Ovary (tissue), 3 donors: ENCODE measurements at regions not wholly inside any gene's neighbourhood (a gene's known extent, or its start where the extent isn't known, plus 50 kb on each side); places are given as distances from the start of the nearest gene placed in this dataset.

Source experiments
- CTCF ChIP-seq, 3 donors: fragments of 450-650 bp in 2 of 3; fragments of 200-600 bp in 1 of 3; IDR thresholded peaks; one replicate each; pipeline versions ENCODE4 v1.5.1 to v1.8.0; 2016 to 2022; ENCODE audit warnings: antibody characterized with exemption in 3 of 3, mild to moderate bottlenecking in 1 of 3
- EP300 ChIP-seq: sonication (generic); formaldehyde crosslinking; IDR thresholded peaks from one replicate; pipeline ENCODE4 v1.6.1; 2017; ENCODE audit warnings: antibody characterized with exemption
- POLR2A ChIP-seq: fragments of 450-650 bp; IDR thresholded peaks from one replicate; pipeline ENCODE4 v1.6.1; 2017; ENCODE audit warnings: antibody characterized with exemption, mild to moderate bottlenecking, moderate library complexity
- donor health status: DM: no; HTN: no; CAD: no.

DNA sequence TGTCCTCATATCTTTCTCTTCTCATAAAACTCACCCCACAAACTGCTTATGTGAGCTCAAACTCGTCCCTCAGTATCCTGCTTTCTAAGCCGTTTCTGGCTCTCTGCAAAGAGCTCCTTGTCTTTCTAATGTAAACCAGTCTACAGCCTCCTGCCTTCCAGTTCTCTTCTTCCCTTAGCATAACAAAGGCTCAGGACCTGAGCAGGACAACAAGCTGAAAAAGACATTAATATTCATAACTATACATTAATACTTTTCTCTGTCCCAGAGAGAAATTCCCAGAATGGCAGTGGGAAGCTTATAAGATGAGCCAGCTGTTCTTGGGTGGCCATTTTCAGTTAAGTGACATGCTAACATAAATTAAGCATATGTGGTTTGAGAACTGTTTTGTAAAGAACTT, 207.0 kb upstream of the TCF21 start:
- no peak for TF ChIP-seq CTCF (IDR thresholded peaks at IDR 0.05)
- no peak for TF ChIP-seq POLR2A
- no peak for TF ChIP-seq EP300
